B cell (primary cell): ENCODE measurements at regions not wholly inside any gene's neighbourhood (a gene's known extent, or its start where the extent isn't known, plus 50 kb on each side); places are given as distances from the start of the nearest gene placed in this dataset.

ENCODE experiments used
- CTCF ChIP-seq: fragments of 200-600 bp; IDR thresholded peaks from one replicate; pipeline ENCODE4 v1.8.0; 2022; ENCODE audit warnings: antibody characterized with exemption, mild to moderate bottlenecking
- EZH2 ChIP-seq: IDR thresholded peaks from 2 replicates; pipeline ENCODE4 v1.6.1; 2012; ENCODE audit warnings: borderline replicate concordance, low read depth, mild to moderate bottlenecking, moderate library complexity, low read length; ENCODE audit not compliant: insufficient read depth, poor library complexity, severe bottlenecking

- TF ChIP-seq CTCF (no peak), EZH2 (no peak)
Observed at GRCh38 chr2:182664212-182664611, 51.8 kb upstream of the DNAJC10 start.
